ENCODE measurements at regions not wholly inside any gene's neighbourhood (a gene's known extent, or its start where the extent isn't known, plus 50 kb on each side); places are given as distances from the start of the nearest gene placed in this dataset.

- Histone ChIP-seq H4K8ac (replicated peaks; ENCODE audit: insufficient read length, low read depth, low read length) (no peak overlapping the region), H3K23ac (ENCODE audit: insufficient read length, low read depth, low read length) (no peak overlapping the region), H2BK15ac (ENCODE audit: low read depth, low read length) (no peak overlapping the region), H3K18ac (ENCODE audit: insufficient read length, low read depth, low read length) (no peak overlapping the region), H3K27ac (ENCODE audit: insufficient read length, low read depth, low read length) (no peak overlapping the region), H3K27me3 (ENCODE audit: insufficient read depth, low read length) (no peaks in the 10 kb centered on the region), H3K23me2 (ENCODE audit: insufficient read length, low read depth, low read length, poor library complexity, severe bottlenecking) (no peaks in the 10 kb centered on the region), H3K4me2 (ENCODE audit: insufficient read depth, insufficient read length, low read length) (no peak overlapping the region), H2AFZ (ENCODE audit: low read length) (no peak overlapping the region), H3K4ac (ENCODE audit: low read depth, low read length) (no peak overlapping the region), H3K56ac (ENCODE audit: insufficient read length, low read depth, low read length) (no peak overlapping the region), H2BK12ac (ENCODE audit: insufficient read length, low read depth, low read length) (no peak overlapping the region), H2AK5ac (ENCODE audit: insufficient read length, low read length) (no peak overlapping the region), H2BK120ac (ENCODE audit: low read depth, low read length, poor library complexity, severe bottlenecking) (no peak overlapping the region), H3K79me1 (ENCODE audit: insufficient read depth, low read depth, low read length, poor library complexity, severe bottlenecking) (no peaks in the 10 kb centered on the region), H3K79me2 (ENCODE audit: insufficient read depth, low read length) (no peaks in the 10 kb centered on the region), H3K9me3 (ENCODE audit: control insufficient read depth, low read depth, low read length) (no peaks in the 10 kb centered on the region), H3K14ac (ENCODE audit: insufficient read depth, low read length) (no peak overlapping the region), H2BK5ac (ENCODE audit: insufficient read length, low read length) (no peak overlapping the region), H3K9ac (ENCODE audit: extremely low read depth, insufficient read length, low read length) (no peak overlapping the region), H3T11ph (ENCODE audit: low read length) (no peak overlapping the region), H4K20me1 (ENCODE audit: control insufficient read depth, insufficient read depth, insufficient read length) (no peaks in the 10 kb centered on the region), H4K5ac (ENCODE audit: insufficient read length, low read depth, low read length) (no peak overlapping the region), H3K4me1 (ENCODE audit: insufficient read depth, low read length) (0 out of 2 replicates have a peak, but pooled peaks cover 2% of the 10 kb centered on the region), H2BK20ac (ENCODE audit: low read depth, low read length, poor library complexity, severe bottlenecking) (no peak overlapping the region), H4K91ac (ENCODE audit: insufficient read length, low read depth, low read length) (no peak overlapping the region)
- no peaks in the 10 kb centered on the region for H3K36me3 Mint-ChIP-seq (ENCODE audit: insufficient read depth in 1 of 3, low read depth in 3 of 3)
- DNase-seq, result no peak
- no peak overlapping the region; a peak in 1 of 7 replicates for H3K27ac Mint-ChIP-seq
- TF ChIP-seq CTCF (conservative IDR thresholded peaks at IDR 0.05), result no peak
- no peaks in the 10 kb centered on the region; the same call in 1 of the 2 replicates for H3K27me3 Mint-ChIP-seq (ENCODE audit: low read depth)
- H3K4me3 Mint-ChIP-seq, result no peak overlapping the region
- no CpG with 5 or more reads among the region's 6 CpGs for WGBS (ENCODE audit: extremely low coverage, insufficient read length, low lambda C conversion rate)
- H3K9me3 Mint-ChIP-seq, result no peaks in the 10 kb centered on the region
- H3K4me1 Mint-ChIP-seq, result peaks cover 3 to 9% of the 10 kb centered on the region in 2 experiments; a peak in 1 of 4 replicates
These were observed 446.6 kb downstream of the IRS1 start for GRCh38 chr2:226352941-226353560.

All from H9 (cell line).